SU-DHL-6 (cell line): ENCODE measurements at regions not wholly inside any gene's neighbourhood (a gene's known extent, or its start where the extent isn't known, plus 50 kb on each side); places are given as distances from the start of the nearest gene placed in this dataset.

Experiments
- H2AFZ ChIP-seq: fragments of 200-600 bp; sonication (generic); 2 replicates; pipeline ENCODE4 v1.6.1; 2014; ENCODE audit warnings: low read depth, mild to moderate bottlenecking, moderate library complexity, mixed read lengths, antibody characterized with exemption, low read length; ENCODE audit not compliant: severe bottlenecking
- H3F3A ChIP-seq: fragments of 200-600 bp; shearing (Covaris generic); 2 replicates; pipeline ENCODE4 v1.6.0; 2016; ENCODE audit warnings: antibody characterized with exemption, mild to moderate bottlenecking; ENCODE audit not compliant: insufficient read depth
- H3K27ac ChIP-seq: fragments of 200-600 bp; sonication (generic); 2 replicates; pipeline ENCODE4 v1.5.1; 2016; ENCODE audit warnings: low read depth, mild to moderate bottlenecking, low read length, moderate library complexity, mixed read lengths
- H3K27me3 ChIP-seq: fragments of 200-600 bp; sonication (generic), shearing (Covaris generic); 2 replicates; pipeline ENCODE4 v1.6.0; 2014; ENCODE audit warnings: mild to moderate bottlenecking, low read length
- H3K36me3 ChIP-seq: fragments of 200-600 bp; sonication (generic); 2 replicates; pipeline ENCODE4 v1.6.1; 2014; ENCODE audit warnings: mild to moderate bottlenecking, low read length, mixed read lengths
- H3K4me2 ChIP-seq: fragments of 300-600, 200-600 bp; shearing (Covaris generic), sonication (generic); 2 replicates; pipeline ENCODE4 v1.6.0; 2014; ENCODE audit warnings: low read length, low read depth, mild to moderate bottlenecking; ENCODE audit not compliant: poor library complexity, severe bottlenecking
- H3K4me3 ChIP-seq: fragments of 200-600 bp; sonication (generic); 2 replicates; pipeline ENCODE4 v1.5.1; 2014; ENCODE audit warnings: antibody characterized with exemption, low read length, mild to moderate bottlenecking, mixed read lengths; ENCODE audit not compliant: insufficient read depth, poor library complexity, severe bottlenecking
- H3K79me2 ChIP-seq: fragments of 200-600 bp; sonication (generic); 2 replicates; pipeline ENCODE4 v1.6.1; 2014; ENCODE audit warnings: mild to moderate bottlenecking, low read length, moderate library complexity; ENCODE audit not compliant: insufficient read depth
- H3K9ac ChIP-seq: fragments of 200-600 bp; sonication (generic); 2 replicates; pipeline ENCODE4 v1.7.0; 2014; ENCODE audit warnings: mild to moderate bottlenecking, low read length
- H3K9me2 ChIP-seq: fragments of 200-600 bp; sonication (generic); replicated peaks from 2 replicates; pipeline ENCODE4 v1.6.1; 2014; ENCODE audit warnings: low read length; ENCODE audit not compliant: insufficient read depth
- H3K9me3 ChIP-seq: fragments of 200-600 bp; sonication (generic); 2 replicates; pipeline ENCODE4 v1.6.1; 2014; ENCODE audit warnings: low read length, mixed read lengths; ENCODE audit not compliant: insufficient read depth
- H4K20me1 ChIP-seq: fragments of 200-600 bp; sonication (generic); 2 replicates; pipeline ENCODE4 v1.6.1; 2014; ENCODE audit warnings: low read depth, mild to moderate bottlenecking, antibody characterized with exemption, low read length, moderate library complexity, mixed read lengths
- CTCF ChIP-seq: fragments of 200-600 bp; sonication (generic); IDR thresholded peaks from one replicate; pipeline ENCODE4 v1.5.1; 2017; ENCODE audit warnings: antibody characterized with exemption, mild to moderate bottlenecking, low read length, moderate library complexity; ENCODE audit not compliant: insufficient read depth, poor library complexity, severe bottlenecking
- EZH2phosphoT487 ChIP-seq: fragments of 200-600 bp; sonication (generic), shearing (Covaris generic); conservative IDR thresholded peaks from 2 replicates; pipeline ENCODE4 v1.6.1; 2018; ENCODE audit warnings: mild to moderate bottlenecking, antibody characterized with exemption, low read length, moderate library complexity, mixed read lengths

- Histone ChIP-seq H4K20me1 (no peaks in the 10 kb centered on the region), H3K4me2 (no peak overlapping the region), H3K36me3 (no peaks in the 10 kb centered on the region), H3K27ac (no peak overlapping the region), H3K9me2 (no peaks in the 10 kb centered on the region), H3K9ac (no peak overlapping the region), H3K79me2 (no peaks in the 10 kb centered on the region), H2AFZ (no peak overlapping the region), H3K4me3 (no peak overlapping the region), H3K27me3 (no peaks in the 10 kb centered on the region), H3F3A (no peaks in the 10 kb centered on the region), H3K9me3 (no peaks in the 10 kb centered on the region)
- no peak for TF ChIP-seq EZH2phosphoT487
- no peak for TF ChIP-seq CTCF
Observed at GRCh38 chr9:26234865-26235264, 556.6 kb upstream of the TUSC1 start.

GRCh38 chr9:26231391-26231790 lies 553.1 kb upstream of the TUSC1 start:
- Histone ChIP-seq H3K9me2 (no peaks in the 10 kb centered on the region; the same call in 1 of the 2 replicates), H3K36me3 (no peaks in the 10 kb centered on the region), H3K9me3 (no peaks in the 10 kb centered on the region), H3K4me2 (no peak overlapping the region), H3K27me3 (no peaks in the 10 kb centered on the region), H3K79me2 (no peaks in the 10 kb centered on the region), H3K4me3 (no peak overlapping the region), H3K9ac (no peak overlapping the region), H3K27ac (no peak overlapping the region), H2AFZ (no peak overlapping the region), H4K20me1 (no peaks in the 10 kb centered on the region), H3F3A (no peaks in the 10 kb centered on the region)
- TF ChIP-seq CTCF (no peak), EZH2phosphoT487 (no peak)

- TF ChIP-seq EZH2phosphoT487 (no peak), CTCF (no peak)
- Histone ChIP-seq H3K27me3 (no peaks in the 10 kb centered on the region), H4K20me1 (no peaks in the 10 kb centered on the region), H2AFZ (no peak overlapping the region), H3K4me3 (no peak overlapping the region), H3K9me2 (no peaks in the 10 kb centered on the region; the same call in 1 of the 2 replicates), H3K9me3 (no peaks in the 10 kb centered on the region), H3K27ac (no peak overlapping the region), H3K36me3 (no peaks in the 10 kb centered on the region), H3K79me2 (no peaks in the 10 kb centered on the region), H3K9ac (no peak overlapping the region), H3F3A (no peaks in the 10 kb centered on the region), H3K4me2 (no peak overlapping the region)
Observed at GRCh38 chr9:26229324-26230054, 551.2 kb upstream of the TUSC1 start.
